WTC11 (cell line): ENCODE measurements at regions not wholly inside any gene's neighbourhood (a gene's known extent, or its start where the extent isn't known, plus 50 kb on each side); places are given as distances from the start of the nearest gene placed in this dataset.

Experiments
- ATAC-seq: fragments of 200-7000 bp; cut with Tn5 transposase; 2 replicates; pipeline ENCODE4 v1.10.0; 2021; ENCODE audit warnings: mild to moderate bottlenecking, moderate library complexity
- CTCF ChIA-PET: fragments of 300-600 bp; sonication (Branson Sonifier 250); formaldehyde crosslinking; loops from one replicate; lab custom pipeline; 2021; ENCODE audit warnings: antibody characterized with exemption; lab: Charles Lee
- POLR2A ChIA-PET: fragments of 350-600 bp; sonication (Branson Sonifier 250); formaldehyde crosslinking; loops from one replicate; lab custom pipeline; 2021; ENCODE audit warnings: antibody characterized with exemption; lab: Charles Lee
- DNase-seq: peaks from one replicate; pipeline ENCODE4 v3.0.0; 2021; ENCODE audit warnings: low spot score
- H3K27ac Mint-ChIP-seq: 2 replicates; pipeline ENCODE4 v1.8.0; 2021; ENCODE audit warnings: mixed read lengths
- H3K27me3 Mint-ChIP-seq: 2 replicates; pipeline ENCODE4 v1.8.0; 2021; ENCODE audit warnings: low read depth, mild to moderate bottlenecking, moderate library complexity, mixed read lengths
- H3K36me3 Mint-ChIP-seq: 2 replicates; pipeline ENCODE4 v1.8.0; 2021; ENCODE audit warnings: mixed read lengths
- H3K4me1 Mint-ChIP-seq: 2 replicates; pipeline ENCODE4 v1.8.0; 2022; ENCODE audit warnings: mixed read lengths
- H3K4me3 Mint-ChIP-seq: 2 replicates; pipeline ENCODE4 v1.8.0; 2021; ENCODE audit warnings: mild to moderate bottlenecking, moderate library complexity, mixed read lengths
- H3K9me3 Mint-ChIP-seq: 2 replicates; pipeline ENCODE4 v1.8.0; 2021; ENCODE audit warnings: mixed read lengths
- AFF4 ChIP-seq: sonication (generic); formaldehyde crosslinking; IDR thresholded peaks from 2 replicates; pipeline ENCODE4 v1.8.1; 2023; ENCODE audit warnings: mild to moderate bottlenecking, missing genetic modification reagents, borderline replicate concordance
- ATF2 ChIP-seq: sonication (generic); formaldehyde crosslinking; IDR thresholded peaks from 2 replicates; pipeline ENCODE4 v1.8.1; 2022; ENCODE audit warnings: low read depth, missing genetic modification reagents, borderline replicate concordance
- CREB1 ChIP-seq: sonication (generic); formaldehyde crosslinking; IDR thresholded peaks from 2 replicates; pipeline ENCODE4 v1.8.0; 2023; ENCODE audit warnings: mild to moderate bottlenecking, missing genetic modification reagents
- E2F4 ChIP-seq: sonication (generic); formaldehyde crosslinking; IDR thresholded peaks from 2 replicates; pipeline ENCODE4 v1.8.1; 2022; ENCODE audit warnings: low read depth, mild to moderate bottlenecking, moderate library complexity, missing genetic modification reagents, borderline replicate concordance
- EMX1 ChIP-seq: fragments of 250-450 bp; sonication (Bioruptor Pico); IDR thresholded peaks from 2 replicates; pipeline ENCODE4 v1.8.0; 2021; ENCODE audit warnings: mild to moderate bottlenecking
- GABPB1 ChIP-seq: sonication (generic); formaldehyde crosslinking; IDR thresholded peaks from 2 replicates; pipeline ENCODE4 v1.8.1; 2023; ENCODE audit warnings: mild to moderate bottlenecking, missing genetic modification reagents
- MLX ChIP-seq: sonication (generic); formaldehyde crosslinking; IDR thresholded peaks from 2 replicates; pipeline ENCODE4 v1.8.1; 2023; ENCODE audit warnings: mild to moderate bottlenecking, missing genetic modification reagents, moderate library complexity
- PREB ChIP-seq: sonication (generic); formaldehyde crosslinking; IDR thresholded peaks from 2 replicates; pipeline ENCODE4 v1.8.1; 2022; ENCODE audit warnings: mild to moderate bottlenecking, missing genetic modification reagents, moderate library complexity, borderline replicate concordance
- PRRX2 ChIP-seq: fragments of 250-450 bp; sonication (Bioruptor Pico); IDR thresholded peaks from 2 replicates; pipeline ENCODE4 v1.8.0; 2021; ENCODE audit warnings: mild to moderate bottlenecking
- RELA ChIP-seq: sonication (generic); formaldehyde crosslinking; IDR thresholded peaks from 2 replicates; pipeline ENCODE4 v1.8.1; 2022; ENCODE audit warnings: missing genetic modification reagents, mild to moderate bottlenecking, borderline replicate concordance
- SP1 ChIP-seq: sonication (generic); formaldehyde crosslinking; conservative IDR thresholded peaks from 2 replicates; pipeline ENCODE4 v1.8.1; 2022; ENCODE audit warnings: missing genetic modification reagents
- TEAD4 ChIP-seq: sonication (generic); formaldehyde crosslinking; IDR thresholded peaks from 2 replicates; pipeline ENCODE4 v1.8.0; 2022; ENCODE audit warnings: mild to moderate bottlenecking, missing genetic modification reagents
- ZBTB43 ChIP-seq: sonication (generic); formaldehyde crosslinking; IDR thresholded peaks from 2 replicates; pipeline ENCODE4 v1.8.1; 2023; ENCODE audit warnings: mild to moderate bottlenecking, missing genetic modification reagents
- ZNF263 ChIP-seq: sonication (generic); formaldehyde crosslinking; IDR thresholded peaks from 2 replicates; pipeline ENCODE4 v1.8.1; 2022; ENCODE audit warnings: low read depth, mild to moderate bottlenecking, moderate library complexity, missing genetic modification reagents
- ZNF317 ChIP-seq: sonication (generic); formaldehyde crosslinking; IDR thresholded peaks from 2 replicates; pipeline ENCODE4 v1.8.1; 2023; ENCODE audit warnings: low read depth, mild to moderate bottlenecking, moderate library complexity, missing genetic modification reagents, borderline replicate concordance
- ZNF396 ChIP-seq: fragments of 250-450 bp; sonication (Bioruptor Pico); IDR thresholded peaks from 2 replicates; pipeline ENCODE4 v1.8.0; 2021; ENCODE audit warnings: mild to moderate bottlenecking, moderate library complexity, borderline replicate concordance
- ZNF671 ChIP-seq: fragments of 250-450 bp; sonication (Bioruptor Pico); IDR thresholded peaks from 2 replicates; pipeline ENCODE4 v1.8.0; 2021; ENCODE audit warnings: mild to moderate bottlenecking

GRCh38 chr13:37385956-37386670 is 212.5 kb downstream of the POSTN start:
- H3K27ac Mint-ChIP-seq, result no peak overlapping the region; the same call in 1 of the 2 replicates
- no peak overlapping the region for H3K4me3 Mint-ChIP-seq
- no peaks in the 10 kb centered on the region for H3K27me3 Mint-ChIP-seq
- ATAC-seq, result no peak
- H3K9me3 Mint-ChIP-seq, result 0 out of 2 replicates have a peak, but pooled peaks cover 3% of the 10 kb centered on the region
- H3K36me3 Mint-ChIP-seq, result no peaks in the 10 kb centered on the region
- ChIA-PET CTCF (interaction anchor here (0.6 kb wide), 1 partner anchor 340 kb away, joined by 3 read pairs; no protein-coding TSS in a partner anchor), POLR2A (no interaction called here)
- no peak for DNase-seq
- H3K4me1 Mint-ChIP-seq, result peaks cover 27% of the 10 kb centered on the region
- TF ChIP-seq AFF4 (CRISPR knock-in tag) (no peak), TEAD4 (CRISPR knock-in tag) (no peak), ZNF263 (CRISPR knock-in tag) (no peak), PRRX2 (CRISPR knock-in tag) (no peak), CREB1 (CRISPR knock-in tag) (no peak), ZNF317 (CRISPR knock-in tag) (no peak), RELA (CRISPR knock-in tag) (no peak), ZNF396 (CRISPR knock-in tag) (no peak), EMX1 (no peak), E2F4 (CRISPR knock-in tag) (no peak), ATF2 (CRISPR knock-in tag) (no peak), GABPB1 (no peak), MLX (CRISPR knock-in tag) (no peak), PREB (CRISPR knock-in tag) (no peak), ZNF671 (CRISPR knock-in tag) (no peak), ZBTB43 (CRISPR knock-in tag) (no peak), SP1 (no peak)
